KG1 (cell line): ENCODE measurements at regions not wholly inside any gene's neighbourhood (a gene's known extent, or its start where the extent isn't known, plus 50 kb on each side); places are given as distances from the start of the nearest gene placed in this dataset.

Source experiments
- DNase-seq: peaks from one replicate; lab custom pipeline; 2025; lab: John Stamatoyannopoulos, UW

DNA sequence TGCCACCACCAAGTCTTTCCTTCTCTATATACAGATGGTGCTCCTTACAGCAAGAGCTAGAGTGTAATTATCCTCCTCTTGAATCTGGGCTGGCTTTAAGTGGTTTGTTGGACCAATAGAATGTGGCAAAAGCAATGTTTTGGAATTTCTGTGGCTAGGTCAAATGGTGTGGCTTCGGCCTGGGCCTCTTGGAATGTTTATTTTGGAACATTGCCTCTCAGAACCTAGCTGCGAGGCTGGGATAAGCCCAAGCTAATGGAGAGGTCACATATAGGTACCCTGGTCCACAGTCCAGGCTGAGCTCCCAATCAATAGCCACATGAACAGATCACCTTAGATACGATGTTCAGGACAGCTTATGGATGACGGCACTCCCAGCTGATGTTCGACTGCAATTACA is 556.7 kb downstream of the TYW1 start:
- DNase-seq, result no peak

DNA sequence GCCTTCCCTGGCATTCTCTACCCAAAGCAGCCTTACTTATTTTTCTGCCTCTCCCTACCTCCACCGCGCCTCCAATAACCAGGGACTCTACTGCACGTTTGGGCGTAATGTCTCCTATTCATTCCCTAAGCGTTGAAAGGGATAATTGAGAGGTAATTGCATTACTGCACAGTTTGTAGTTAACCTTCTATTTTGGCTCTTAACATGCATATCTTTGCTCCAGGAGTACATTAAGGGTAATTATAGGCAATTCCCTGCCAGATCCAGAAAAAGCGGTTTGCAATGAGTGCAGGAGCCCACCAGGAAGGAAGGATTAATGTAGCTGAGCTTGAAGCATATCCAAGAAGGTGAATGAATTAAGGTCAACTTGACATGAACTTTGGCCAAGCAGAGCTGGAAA is 558.4 kb downstream of the TYW1 start:
- DNase-seq, result no peak

DNA sequence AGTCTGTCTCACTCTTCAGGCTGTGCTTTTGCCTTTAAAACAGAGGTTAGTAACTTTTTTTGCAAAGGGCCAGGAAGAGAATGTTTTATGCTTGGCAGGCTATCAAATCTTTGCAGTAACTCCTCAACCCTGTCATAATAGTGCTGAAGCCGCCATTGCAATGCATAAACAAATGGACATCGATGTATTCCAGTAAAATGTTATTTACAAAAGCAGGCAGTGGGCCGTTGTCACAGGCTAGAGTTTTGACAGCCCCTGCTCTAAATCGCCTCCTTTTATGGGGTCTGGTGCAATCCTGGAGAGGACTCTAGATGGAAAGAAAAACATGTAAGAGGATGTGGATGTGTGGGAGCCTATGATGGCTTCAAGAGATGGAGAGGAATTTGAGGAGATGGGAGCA is 568.3 kb downstream of the TYW1 start:
- DNase-seq, result no peak

GRCh38 chr7:67566101-67566500 is 569.5 kb downstream of the TYW1 start:
- DNase-seq, result no peak

DNA sequence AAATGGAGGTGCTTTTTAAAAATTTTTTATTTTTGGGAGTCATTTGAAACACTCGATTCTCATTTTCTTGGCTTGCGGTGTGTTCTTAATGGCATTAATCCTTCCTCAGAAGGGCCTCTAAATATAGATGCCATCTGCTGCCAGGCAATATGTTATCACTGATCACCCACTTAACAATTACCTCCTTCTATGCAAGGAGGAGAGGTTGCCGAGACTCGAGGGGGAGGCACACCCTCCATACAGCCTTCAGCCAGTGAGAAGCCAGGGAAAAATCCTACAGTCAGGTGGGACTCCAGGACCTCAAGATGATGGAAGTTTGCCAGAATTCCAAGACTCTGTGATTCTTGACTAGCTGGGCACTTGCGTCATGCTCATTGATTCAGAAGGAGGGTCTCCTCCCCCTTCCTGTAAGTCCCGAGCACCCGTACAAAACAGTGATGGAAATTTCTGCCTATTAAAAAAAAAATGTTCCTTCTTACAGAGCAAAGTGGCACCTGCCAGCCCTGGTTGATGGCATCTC is 574.5 kb downstream of the TYW1 start:
- no peak for DNase-seq

- no peak for DNase-seq
Observed at GRCh38 chr7:67573639-67574038, 577.0 kb downstream of the TYW1 start.

DNA sequence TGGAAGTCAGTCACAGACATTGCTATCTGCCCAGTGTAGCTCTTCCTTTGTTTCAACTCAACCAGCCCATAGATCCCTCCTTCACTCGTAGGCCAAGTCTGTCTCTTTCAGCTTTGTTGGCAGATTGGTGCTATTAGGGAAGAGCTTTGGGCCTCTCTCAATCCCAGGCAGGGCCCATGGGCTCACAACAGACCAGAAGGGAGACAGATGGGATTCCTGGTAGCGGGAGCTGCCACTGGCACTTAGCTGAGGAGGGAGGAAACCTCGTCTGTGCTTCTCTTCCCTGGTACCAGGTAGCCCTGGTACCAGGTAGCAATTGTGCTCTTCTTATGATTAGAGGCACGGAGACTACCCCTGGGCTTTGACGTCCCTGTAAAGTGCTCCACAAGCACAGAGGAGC is 592.0 kb downstream of the TYW1 start:
- DNase-seq, result no peak

DNA sequence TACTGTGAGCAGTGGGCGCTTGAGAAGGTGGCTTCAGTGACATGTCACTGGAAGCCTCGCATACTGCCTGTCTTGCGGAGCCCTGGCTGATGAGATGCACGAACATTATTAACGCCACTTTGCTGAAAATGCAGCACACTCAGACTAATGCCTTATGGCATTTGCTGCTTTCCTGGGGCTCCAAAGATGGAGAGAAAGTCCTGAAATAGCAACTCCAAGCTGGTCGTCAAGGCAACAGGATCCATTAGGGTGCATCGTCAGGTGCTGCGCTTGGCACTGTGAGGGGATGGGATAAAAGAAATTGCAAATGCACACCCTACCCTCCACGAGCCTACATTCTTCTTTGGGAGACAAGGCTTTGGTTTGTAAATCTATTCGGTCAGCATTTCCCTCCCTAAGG is 592.5 kb downstream of the TYW1 start:
- no peak for DNase-seq

DNA sequence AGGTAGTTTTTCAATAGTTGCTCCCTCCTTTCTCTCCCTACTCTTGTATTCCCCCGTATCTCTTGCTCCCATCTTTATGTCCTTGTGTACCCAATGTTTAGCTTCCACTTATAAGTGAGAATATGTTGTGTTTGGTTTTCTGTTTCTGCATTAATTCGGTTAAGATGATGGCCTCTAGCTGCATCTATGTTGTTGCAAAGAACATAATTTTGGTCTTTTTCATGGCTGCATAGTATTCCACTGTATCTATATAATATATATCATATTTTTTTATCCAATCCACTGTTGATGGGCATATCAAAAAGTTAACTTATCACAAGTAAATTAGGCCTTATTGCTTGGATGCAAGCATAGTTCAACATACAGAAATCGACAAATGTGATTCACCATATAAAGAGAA is 594.0 kb downstream of the TYW1 start:
- DNase-seq, result no peak

- no peak for DNase-seq
Observed at GRCh38 chr7:67593794-67594193, 597.2 kb downstream of the TYW1 start.

DNA sequence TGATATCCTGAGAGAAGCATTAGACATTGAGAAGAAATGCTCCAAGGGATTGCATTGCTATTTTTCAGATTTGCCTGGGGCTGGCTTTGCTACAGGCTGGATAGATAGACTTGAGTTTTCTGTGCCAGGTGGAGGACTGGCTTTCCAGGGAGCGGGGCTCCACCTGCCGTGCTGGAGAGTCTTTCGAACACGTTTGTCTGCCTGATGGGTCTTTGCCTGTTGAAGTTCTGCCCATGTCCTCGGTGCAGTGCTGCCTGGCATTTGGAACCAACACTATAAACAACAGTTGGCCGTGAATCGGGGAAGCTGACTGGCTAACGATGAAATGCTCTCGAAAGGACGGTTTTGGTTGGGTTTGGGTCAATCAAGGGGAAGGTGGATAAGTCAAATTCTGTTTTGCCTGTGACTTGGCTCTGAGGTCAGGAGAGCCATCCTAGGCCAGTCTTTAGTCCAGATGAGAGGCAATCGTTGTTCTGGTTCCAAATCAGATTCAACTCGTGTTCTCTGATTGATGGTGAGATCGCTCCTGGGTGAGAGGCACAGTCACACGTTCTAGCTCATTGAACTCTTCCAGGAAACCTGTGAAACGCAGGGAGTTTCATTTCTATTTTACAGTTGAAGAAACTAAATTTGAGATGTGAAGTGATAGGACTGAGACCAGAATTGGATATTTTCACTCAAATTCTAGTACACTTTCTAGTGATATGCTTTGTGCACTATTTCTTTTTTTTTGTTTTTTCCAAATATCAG is 599.0 kb downstream of the TYW1 start:
- no peak for DNase-seq

DNA sequence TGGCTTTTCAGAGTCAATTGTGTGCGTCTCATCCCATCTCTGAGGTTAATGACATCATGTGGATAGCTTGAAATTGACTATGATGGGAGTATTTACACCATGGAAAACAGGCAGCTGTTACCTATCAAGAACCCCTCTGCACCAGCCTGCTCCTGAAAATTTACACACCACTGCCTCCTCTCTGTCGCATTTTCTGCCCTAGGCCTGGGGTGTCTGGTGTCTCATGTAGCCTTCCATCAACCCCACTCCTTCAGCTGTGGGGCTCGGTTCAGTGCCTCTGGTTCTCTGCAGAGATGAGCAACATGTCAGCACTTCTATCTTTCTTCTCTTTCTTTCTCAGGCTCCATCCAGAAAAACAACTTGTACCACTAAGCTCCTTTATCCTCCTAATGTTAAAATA is 600.5 kb downstream of the TYW1 start:
- DNase-seq, result no peak

DNA sequence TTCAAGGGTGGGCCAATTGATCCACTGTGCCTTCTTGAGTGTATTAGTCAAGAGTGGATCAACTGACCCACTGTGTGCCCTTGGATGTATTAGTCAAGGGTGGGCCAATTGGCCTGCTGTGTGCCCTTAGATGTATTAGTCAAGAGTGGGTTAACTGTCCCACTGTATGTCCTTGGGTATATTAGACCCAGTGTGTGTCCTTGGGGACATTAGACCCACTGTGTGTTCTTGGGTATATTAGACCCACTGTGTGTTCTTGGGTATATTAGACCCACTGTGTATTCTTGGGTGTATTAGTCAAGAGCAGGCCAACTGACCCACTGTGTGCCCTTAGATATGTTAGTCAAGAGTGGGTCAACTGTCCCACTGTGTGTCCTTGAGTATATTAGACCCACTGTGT is 601.8 kb downstream of the TYW1 start:
- no peak for DNase-seq

DNA sequence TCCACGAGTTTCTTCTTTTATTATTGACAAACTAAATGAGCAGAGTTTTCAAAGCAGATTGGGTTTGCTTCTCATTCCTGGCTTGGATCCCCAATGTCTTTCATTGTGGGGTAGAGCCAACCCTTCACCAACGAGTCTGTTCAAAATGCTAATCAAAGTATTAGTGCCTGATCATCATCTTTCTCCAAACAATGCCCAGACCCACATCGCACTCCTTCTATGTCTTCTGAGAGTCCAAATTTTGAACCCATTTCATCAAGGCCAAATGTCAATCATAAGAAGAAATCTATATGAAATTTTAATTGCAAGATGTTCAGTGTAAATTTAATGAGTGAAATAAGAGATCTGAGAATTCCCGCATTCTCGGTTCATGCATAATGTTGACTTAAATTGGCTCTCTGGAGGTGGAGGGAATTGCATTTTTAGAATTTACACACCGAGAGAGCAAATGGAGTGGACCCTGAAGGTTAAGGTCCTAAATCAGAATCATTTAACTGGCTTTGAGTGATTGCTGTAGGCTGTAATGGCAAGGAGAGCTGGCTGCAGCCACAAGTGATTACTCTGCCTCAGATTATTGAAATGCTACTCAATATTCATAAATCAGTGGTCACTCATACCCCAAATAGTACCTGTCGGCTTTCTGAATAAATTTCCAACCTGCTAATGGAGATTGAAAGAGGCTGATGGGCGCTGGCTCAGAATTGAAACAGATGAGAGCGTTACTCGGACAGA is 602.9 kb downstream of the TYW1 start:
- DNase-seq, result no peak

- no peak for DNase-seq
Observed at GRCh38 chr7:67602246-67602887, 605.7 kb downstream of the TYW1 start.

- DNase-seq, result no peak
Observed at GRCh38 chr7:67604461-67605386, 608.1 kb downstream of the TYW1 start.

GRCh38 chr7:67608806-67609205 is 612.2 kb downstream of the TYW1 start:
- DNase-seq, result no peak

DNA sequence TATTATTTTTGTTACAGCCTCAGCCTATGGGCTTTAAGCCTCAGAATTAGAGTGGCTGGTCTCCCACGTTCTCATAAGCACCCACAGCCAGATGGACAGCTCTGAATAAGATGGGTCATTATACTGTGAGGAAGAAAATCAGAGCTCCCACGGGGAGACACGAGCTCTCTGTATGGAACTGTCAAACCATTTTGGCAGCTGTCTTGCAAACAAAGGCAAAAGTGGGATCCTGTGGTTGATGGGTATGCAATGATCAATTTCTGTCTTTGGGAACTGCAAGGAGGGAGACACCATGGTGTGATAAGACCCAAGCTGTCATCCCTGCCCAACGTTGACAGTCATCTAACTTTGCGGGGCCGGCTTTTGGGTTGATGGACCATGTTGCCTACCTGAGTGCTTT is 614.3 kb downstream of the TYW1 start:
- DNase-seq, result no peak

GRCh38 chr7:67614843-67615242 is 618.2 kb downstream of the TYW1 start:
- no peak for DNase-seq

- no peak for DNase-seq
Observed at GRCh38 chr7:67616517-67616916, 619.9 kb downstream of the TYW1 start.

GRCh38 chr7:67618556-67619162 is 622.0 kb downstream of the TYW1 start:
- DNase-seq, result no peak

DNA sequence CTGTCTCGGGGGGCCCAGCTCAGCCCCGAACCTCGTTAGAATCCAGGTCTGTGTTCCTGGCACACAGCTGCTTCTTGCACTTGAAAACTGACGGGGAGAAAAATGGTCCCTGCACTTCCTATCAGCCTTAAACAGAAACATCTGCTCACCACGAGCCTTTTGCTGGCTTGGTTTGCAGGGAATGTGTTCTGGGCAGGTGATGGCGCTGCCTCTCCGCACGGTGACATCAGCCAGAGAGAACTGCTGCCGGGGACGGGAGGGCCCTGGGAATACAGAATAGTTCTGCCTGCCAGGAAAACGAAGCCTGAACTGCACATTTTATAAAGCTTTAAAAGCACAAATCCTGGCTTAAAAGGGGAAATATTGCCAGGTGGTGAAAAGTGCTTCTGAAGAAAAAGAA is 622.5 kb downstream of the TYW1 start:
- no peak for DNase-seq
